Keratinocyte (primary cell): ENCODE measurements at regions not wholly inside any gene's neighbourhood (a gene's known extent, or its start where the extent isn't known, plus 50 kb on each side); places are given as distances from the start of the nearest gene placed in this dataset.

Experiments used
- DNase-seq: peaks from one replicate; pipeline ENCODE4 v3.0.0-alpha.2; 2011; ENCODE audit warnings: low read depth, missing footprints, low spot score
- FAIRE-seq: peaks from 2 replicates; lab custom pipeline; 2011; peaks lifted over from hg19 to GRCh38; lab: Jason Lieb, UNC
- H2AFZ ChIP-seq: 2 replicates; pipeline ENCODE4 v1.6.0; 2012; ENCODE audit warnings: low read length, control low read depth, inconsistent platforms; ENCODE audit not compliant: control insufficient read depth
- H3K27ac ChIP-seq: 2 replicates; pipeline ENCODE4 v1.5.1; 2011; ENCODE audit warnings: low read length; ENCODE audit not compliant: control insufficient read depth, insufficient read depth
- H3K27me3 ChIP-seq: 3 replicates; pipeline ENCODE4 v1.6.0; 2011; ENCODE audit warnings: low read length; ENCODE audit not compliant: control insufficient read depth, insufficient read depth; ENCODE audit errors: extremely low read depth
- H3K36me3 ChIP-seq, 2 experiments: 2 replicates in 1 of 2; 3 replicates in 1 of 2; pipeline ENCODE4 v1.5.1; 2011; ENCODE audit warnings: low read length in 2 of 2, mild to moderate bottlenecking in 1 of 2; ENCODE audit not compliant: control insufficient read depth in 2 of 2, insufficient read depth in 2 of 2; ENCODE audit errors: extremely low read depth in 1 of 2
- H3K4me1 ChIP-seq: 3 replicates; pipeline ENCODE4 v1.5.1; 2011; ENCODE audit warnings: low read length; ENCODE audit not compliant: control insufficient read depth, insufficient read depth; ENCODE audit errors: extremely low read depth
- H3K4me2 ChIP-seq: 3 replicates; pipeline ENCODE4 v1.6.0; 2011; ENCODE audit warnings: low read depth, low read length; ENCODE audit not compliant: control insufficient read depth, insufficient read depth; ENCODE audit errors: extremely low read depth
- H3K4me3 ChIP-seq, 3 experiments: fragments of 200-600 bp in 1 of 3; sonication (generic) in 1 of 3; 2 replicates in 2 of 3; 3 replicates in 1 of 3; pipeline ENCODE4 v1.5.1; 2011 to 2016; ENCODE audit warnings: low read length in 3 of 3, mild to moderate bottlenecking in 3 of 3, control low read depth in 2 of 3, inconsistent platforms in 1 of 3, low read depth in 1 of 3, mixed read lengths in 1 of 3, mixed run types in 1 of 3, moderate library complexity in 1 of 3; ENCODE audit not compliant: control insufficient read depth in 2 of 3, insufficient read depth in 2 of 3; ENCODE audit errors: extremely low read depth in 1 of 3
- H3K79me2 ChIP-seq: 2 replicates; pipeline ENCODE4 v1.6.0; 2012; ENCODE audit warnings: low read length; ENCODE audit not compliant: control insufficient read depth, insufficient read depth
- H3K9ac ChIP-seq: 3 replicates; pipeline ENCODE4 v1.6.0; 2011; ENCODE audit warnings: low read length; ENCODE audit not compliant: control insufficient read depth, insufficient read depth; ENCODE audit errors: extremely low read depth
- H3K9me1 ChIP-seq: 3 replicates; pipeline ENCODE4 v1.6.0; 2011; ENCODE audit warnings: low read length; ENCODE audit not compliant: control insufficient read depth, insufficient read depth; ENCODE audit errors: extremely low read depth
- H3K9me3 ChIP-seq: 2 replicates; pipeline ENCODE4 v1.5.1; 2012; ENCODE audit warnings: low read depth, low read length; ENCODE audit not compliant: control insufficient read depth
- H4K20me1 ChIP-seq: 3 replicates; pipeline ENCODE4 v1.6.0; 2011; ENCODE audit warnings: low read length; ENCODE audit not compliant: control insufficient read depth, insufficient read depth; ENCODE audit errors: extremely low read depth
- CTCF ChIP-seq, 3 experiments: IDR thresholded peaks in 1 of 3; conservative IDR thresholded peaks in 1 of 3; optimal IDR thresholded peaks in 1 of 3; 2 replicates in 2 of 3; 3 replicates in 1 of 3; pipeline versions ENCODE3 to v1.5.1; 2011; ENCODE audit warnings: low read length in 3 of 3, mild to moderate bottlenecking in 3 of 3, moderate library complexity in 2 of 3, control low read depth in 1 of 3, inconsistent platforms in 1 of 3; ENCODE audit not compliant: insufficient read depth in 2 of 3; ENCODE audit errors: extremely low read depth in 1 of 3
- EZH2 ChIP-seq: IDR thresholded peaks from one replicate; pipeline ENCODE4 v1.6.1; 2012; ENCODE audit warnings: inconsistent platforms, mild to moderate bottlenecking, low read length, moderate library complexity
- dilution Hi-C: fragments of 300-500 bp; cut with MboI; formaldehyde crosslinking; loops from one replicate; pipeline ENCODE4 v1.7.0; 2020; ENCODE audit warnings: low sequenced_read_pairs; ENCODE audit not compliant: extremely low pct_ligation_motif_present

DNA sequence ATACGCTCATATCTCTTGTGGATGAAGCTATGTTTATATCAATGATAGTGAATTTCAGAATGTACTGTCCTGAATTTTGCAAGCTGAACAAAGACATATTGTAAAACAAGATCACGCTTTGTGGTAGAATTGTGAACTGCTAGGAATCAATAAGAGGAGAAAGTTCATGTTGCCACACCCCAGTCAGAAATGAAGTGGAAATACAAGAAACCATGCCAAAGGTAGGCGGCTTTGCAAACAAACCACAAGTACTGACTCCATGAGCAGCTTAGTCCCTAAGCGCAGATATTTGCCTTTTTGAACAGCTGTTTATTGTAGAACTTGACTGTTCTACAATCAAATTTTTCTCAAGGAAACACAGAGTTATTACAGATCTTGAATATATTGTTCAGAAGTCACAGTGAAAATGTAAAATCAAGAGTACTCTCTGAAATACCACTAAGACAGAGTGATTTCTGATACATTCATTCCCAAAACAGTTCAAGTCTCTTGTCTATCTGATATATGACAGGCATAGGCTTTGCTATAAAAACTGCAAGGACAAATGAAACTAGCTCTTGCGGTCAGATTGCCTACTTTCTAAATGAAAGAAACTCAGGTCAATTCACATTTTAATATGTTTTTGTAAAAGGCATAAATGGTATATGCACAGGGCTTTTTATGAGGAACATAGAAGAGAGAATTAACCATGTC, 120.9 kb upstream of the CDH19 start:
- Histone ChIP-seq H2AFZ (no peak overlapping the region), H3K9ac (no peak overlapping the region), H3K27me3 (no peaks in the 10 kb centered on the region), H4K20me1 (no peaks in the 10 kb centered on the region), H3K27ac (no peak overlapping the region), H3K4me2 (no peak overlapping the region), H3K9me3 (peaks cover 3% of the 10 kb centered on the region), H3K4me3 (no peak overlapping the region), H3K4me1 (no peaks in the 10 kb centered on the region), H3K79me2 (no peaks in the 10 kb centered on the region), H3K9me1 (no peaks in the 10 kb centered on the region), H3K36me3 (no peaks in the 10 kb centered on the region)
- FAIRE-seq (no peak), DNase-seq (no peak)
- TF ChIP-seq CTCF (optimal IDR thresholded peaks at IDR 0.05 in 1 of 3, IDR thresholded peaks at IDR 0.05 in 1 of 3, conservative IDR thresholded peaks at IDR 0.05 in 1 of 3; ENCODE audit: extremely low read depth in 1 of 3, insufficient read depth in 2 of 3, low read length in 3 of 3) = no peak
- TF ChIP-seq EZH2 = no peak
- dilution Hi-C loops = no loop called here

DNA sequence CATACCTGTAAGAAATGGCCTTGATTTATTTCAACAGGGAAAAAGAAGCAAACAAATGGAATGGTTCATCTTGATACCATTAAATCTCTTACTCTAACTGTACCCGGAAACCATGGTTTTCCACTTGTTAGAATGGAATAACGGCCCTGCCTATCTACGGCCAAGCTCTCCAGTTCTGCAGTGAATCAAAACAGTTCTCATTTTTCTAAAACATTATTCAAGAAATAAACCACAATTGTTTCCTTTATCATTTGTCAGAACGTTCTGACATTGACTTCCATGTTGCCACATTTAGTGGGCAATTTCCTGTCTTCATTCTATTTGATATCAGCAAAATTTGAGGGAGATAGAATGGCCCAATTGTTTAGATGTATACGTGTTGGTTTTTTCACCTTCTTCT, 118.8 kb upstream of the CDH19 start:
- no peak for FAIRE-seq
- no peaks in the 10 kb centered on the region for H4K20me1 ChIP-seq
- no peak overlapping the region for H3K4me2 ChIP-seq
- dilution Hi-C loops = no loop called here
- H2AFZ ChIP-seq = no peak overlapping the region
- H3K36me3 ChIP-seq = no peaks in the 10 kb centered on the region
- peaks cover 3% of the 10 kb centered on the region for H3K9me3 ChIP-seq
- H3K79me2 ChIP-seq = no peaks in the 10 kb centered on the region
- H3K4me1 ChIP-seq = no peaks in the 10 kb centered on the region
- no peak overlapping the region for H3K27ac ChIP-seq
- no peak overlapping the region for H3K4me3 ChIP-seq
- H3K9ac ChIP-seq = no peak overlapping the region
- no peaks in the 10 kb centered on the region for H3K27me3 ChIP-seq
- no peaks in the 10 kb centered on the region for H3K9me1 ChIP-seq
- no peak for DNase-seq
- no peak for TF ChIP-seq EZH2

GRCh38 chr18:66708646-66709045, 104.8 kb upstream of the CDH19 start:
- Histone ChIP-seq H3K36me3 (no peaks in the 10 kb centered on the region), H3K9me3 (no peaks in the 10 kb centered on the region), H3K9me1 (no peaks in the 10 kb centered on the region), H3K4me3 (no peak overlapping the region), H3K9ac (no peak overlapping the region), H3K27me3 (no peaks in the 10 kb centered on the region), H3K79me2 (no peaks in the 10 kb centered on the region), H4K20me1 (no peaks in the 10 kb centered on the region), H3K4me2 (no peak overlapping the region), H2AFZ (no peak overlapping the region), H3K4me1 (no peaks in the 10 kb centered on the region), H3K27ac (no peak overlapping the region)
- TF ChIP-seq CTCF (optimal IDR thresholded peaks at IDR 0.05 in 1 of 3, IDR thresholded peaks at IDR 0.05 in 1 of 3, conservative IDR thresholded peaks at IDR 0.05 in 1 of 3; ENCODE audit: extremely low read depth in 1 of 3, insufficient read depth in 2 of 3, low read length in 3 of 3) (no peak), EZH2 (no peak)
- no peak for FAIRE-seq
- no peak for DNase-seq
- dilution Hi-C loops = no loop called here
